Upper lobe of right lung (tissue), 1 donor: ENCODE measurements at regions not wholly inside any gene's neighbourhood (a gene's known extent, or its start where the extent isn't known, plus 50 kb on each side); places are given as distances from the start of the nearest gene placed in this dataset.

Source experiments
- ATAC-seq: fragments of 200-7000 bp; cut with Tn5 transposase; one replicate; pipeline ENCODE4 v1.9.1; 2020; ENCODE audit warnings: mild to moderate bottlenecking, moderate library complexity
- DNase-seq: peaks from one replicate; pipeline ENCODE4 v3.0.0-alpha.2; 2020
- H3K27ac ChIP-seq: fragments of 200-600 bp; one replicate; pipeline ENCODE4 v1.8.0; 2022
- H3K27me3 ChIP-seq: fragments of 200-600 bp; one replicate; pipeline ENCODE4 v1.8.0; 2022; ENCODE audit warnings: mild to moderate bottlenecking
- H3K36me3 ChIP-seq: fragments of 200-600 bp; one replicate; pipeline ENCODE4 v1.8.0; 2022
- H3K4me1 ChIP-seq: fragments of 200-600 bp; one replicate; pipeline ENCODE4 v1.8.0; 2022
- H3K4me3 ChIP-seq: fragments of 200-600 bp; one replicate; pipeline ENCODE4 v1.8.0; 2022; ENCODE audit warnings: mild to moderate bottlenecking
- H3K9me3 ChIP-seq: fragments of 200-600 bp; one replicate; pipeline ENCODE4 v1.8.0; 2022
- intact Hi-C: fragments of 100-400 bp; cut with DNase I; formaldehyde crosslinking; loops from one replicate; pipeline ENCODE4 v1.11.0; 2022
- TF ChIP-seq, protein P1 (sequence below): fragments of 200-600 bp; IDR thresholded peaks from one replicate; pipeline ENCODE4 v1.8.0; 2022; ENCODE audit warnings: antibody characterized with exemption
- donor health status: DM: no; HTN: yes; CAD: no; lungs with severe emphysema.

DNA sequence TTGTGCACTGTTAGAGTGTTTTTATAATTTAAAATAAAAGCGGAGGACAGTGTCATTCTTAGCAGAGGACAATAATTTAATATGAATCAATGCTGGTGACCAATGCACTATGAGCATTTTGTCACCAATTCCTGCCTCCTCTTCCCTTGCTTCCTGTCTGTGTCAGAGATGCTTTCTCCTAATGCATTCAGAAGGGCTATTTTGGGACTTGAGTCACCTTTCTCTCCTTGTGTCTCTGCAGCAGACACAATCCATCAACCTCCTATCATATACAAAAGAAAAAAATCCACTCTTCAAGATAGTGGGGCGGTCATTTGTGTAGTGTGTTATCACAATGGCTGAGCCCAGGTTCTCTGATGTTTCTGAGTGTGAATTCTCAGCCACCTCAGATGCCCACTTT, 191.9 kb upstream of the VEPH1 start:
- no peaks in the 10 kb centered on the region for H3K27me3 ChIP-seq
- intact Hi-C loops = no loop called here
- DNase-seq = no peak
- no peak overlapping the region for H3K27ac ChIP-seq
- TF ChIP-seq, protein P1, sequence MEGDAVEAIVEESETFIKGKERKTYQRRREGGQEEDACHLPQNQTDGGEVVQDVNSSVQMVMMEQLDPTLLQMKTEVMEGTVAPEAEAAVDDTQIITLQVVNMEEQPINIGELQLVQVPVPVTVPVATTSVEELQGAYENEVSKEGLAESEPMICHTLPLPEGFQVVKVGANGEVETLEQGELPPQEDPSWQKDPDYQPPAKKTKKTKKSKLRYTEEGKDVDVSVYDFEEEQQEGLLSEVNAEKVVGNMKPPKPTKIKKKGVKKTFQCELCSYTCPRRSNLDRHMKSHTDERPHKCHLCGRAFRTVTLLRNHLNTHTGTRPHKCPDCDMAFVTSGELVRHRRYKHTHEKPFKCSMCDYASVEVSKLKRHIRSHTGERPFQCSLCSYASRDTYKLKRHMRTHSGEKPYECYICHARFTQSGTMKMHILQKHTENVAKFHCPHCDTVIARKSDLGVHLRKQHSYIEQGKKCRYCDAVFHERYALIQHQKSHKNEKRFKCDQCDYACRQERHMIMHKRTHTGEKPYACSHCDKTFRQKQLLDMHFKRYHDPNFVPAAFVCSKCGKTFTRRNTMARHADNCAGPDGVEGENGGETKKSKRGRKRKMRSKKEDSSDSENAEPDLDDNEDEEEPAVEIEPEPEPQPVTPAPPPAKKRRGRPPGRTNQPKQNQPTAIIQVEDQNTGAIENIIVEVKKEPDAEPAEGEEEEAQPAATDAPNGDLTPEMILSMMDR = no peak
- ATAC-seq = no peak
- no peaks in the 10 kb centered on the region for H3K9me3 ChIP-seq
- no peak overlapping the region for H3K4me3 ChIP-seq
- H3K36me3 ChIP-seq = no peaks in the 10 kb centered on the region
- H3K4me1 ChIP-seq = no peaks in the 10 kb centered on the region

DNA sequence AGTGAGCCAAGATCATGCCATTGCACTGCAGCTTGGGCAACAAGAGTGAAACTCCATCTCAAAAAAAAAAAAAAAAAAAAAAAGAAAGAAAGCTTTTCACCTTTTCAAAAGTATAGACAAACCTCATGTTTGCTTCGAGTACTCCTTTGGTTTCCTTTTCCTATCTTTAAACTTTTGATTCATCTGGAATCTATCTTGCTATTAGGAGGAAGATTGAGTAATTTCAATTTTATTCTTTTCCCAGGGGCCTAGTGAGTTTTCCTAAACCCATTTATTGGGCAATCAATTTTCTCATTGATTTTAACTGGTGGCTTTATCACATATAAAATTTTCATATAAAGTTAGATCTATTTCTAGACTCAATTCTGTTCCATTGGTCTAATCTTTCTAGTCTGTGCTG, 190.5 kb upstream of the VEPH1 start:
- Histone ChIP-seq H3K36me3 (no peaks in the 10 kb centered on the region), H3K4me3 (no peak overlapping the region), H3K4me1 (no peaks in the 10 kb centered on the region), H3K27ac (no peak overlapping the region), H3K9me3 (no peaks in the 10 kb centered on the region), H3K27me3 (no peaks in the 10 kb centered on the region)
- DNase-seq = no peak
- TF ChIP-seq, protein P1 = no peak
- intact Hi-C loops = no loop called here
- no peak for ATAC-seq

DNA sequence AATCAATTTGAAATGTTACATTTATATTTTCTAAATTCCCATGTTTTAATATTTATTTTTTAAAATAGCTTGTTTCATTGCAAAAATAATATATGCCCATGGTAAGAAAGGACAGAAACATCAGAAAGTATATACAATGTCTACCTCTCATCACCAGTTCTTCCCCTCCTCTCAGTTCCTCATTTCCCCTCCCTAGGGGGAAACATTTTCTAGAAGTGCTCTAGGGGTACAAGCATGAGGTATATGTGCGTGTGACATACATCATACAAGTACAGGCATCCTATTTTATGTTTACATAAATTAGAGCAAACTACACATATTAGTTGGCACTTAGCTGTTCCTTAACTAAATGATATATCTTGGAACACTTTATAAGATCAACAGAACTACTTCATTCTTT, 189.3 kb upstream of the VEPH1 start:
- Histone ChIP-seq H3K4me3 (no peak overlapping the region), H3K27me3 (no peaks in the 10 kb centered on the region), H3K9me3 (no peaks in the 10 kb centered on the region), H3K4me1 (no peaks in the 10 kb centered on the region), H3K36me3 (no peaks in the 10 kb centered on the region), H3K27ac (no peak overlapping the region)
- ATAC-seq = no peak
- TF ChIP-seq, protein P1 = no peak
- no peak for DNase-seq
- intact Hi-C loops = no loop called here

DNA sequence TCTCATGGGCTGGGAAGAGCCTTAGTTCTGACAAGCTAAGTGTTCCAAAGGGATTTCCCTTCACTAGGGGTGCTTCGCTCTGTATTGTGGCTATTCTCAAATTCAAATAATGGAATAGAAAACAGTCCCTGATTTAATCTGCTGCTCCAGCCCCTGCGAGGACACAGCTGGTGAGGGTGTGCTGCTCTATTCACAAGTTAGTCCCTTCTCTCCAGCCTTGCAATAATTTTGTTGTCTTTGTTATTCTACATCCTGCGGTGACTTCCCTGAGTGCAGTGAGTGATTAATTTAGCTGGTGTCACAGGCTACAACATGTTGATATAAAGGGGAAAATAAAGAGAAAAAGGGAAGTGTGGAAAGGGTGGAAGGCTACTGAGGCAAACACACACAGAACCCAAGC, 180.5 kb upstream of the VEPH1 start:
- TF ChIP-seq, protein P1 = no peak
- DNase-seq (no peak), ATAC-seq (no peak)
- no peaks in the 10 kb centered on the region for H3K27me3 ChIP-seq
- H3K4me1 ChIP-seq = no peaks in the 10 kb centered on the region
- no peak overlapping the region for H3K4me3 ChIP-seq
- no peaks in the 10 kb centered on the region for H3K9me3 ChIP-seq
- intact Hi-C loops = no loop called here
- no peaks in the 10 kb centered on the region for H3K36me3 ChIP-seq
- H3K27ac ChIP-seq = no peak overlapping the region

DNA sequence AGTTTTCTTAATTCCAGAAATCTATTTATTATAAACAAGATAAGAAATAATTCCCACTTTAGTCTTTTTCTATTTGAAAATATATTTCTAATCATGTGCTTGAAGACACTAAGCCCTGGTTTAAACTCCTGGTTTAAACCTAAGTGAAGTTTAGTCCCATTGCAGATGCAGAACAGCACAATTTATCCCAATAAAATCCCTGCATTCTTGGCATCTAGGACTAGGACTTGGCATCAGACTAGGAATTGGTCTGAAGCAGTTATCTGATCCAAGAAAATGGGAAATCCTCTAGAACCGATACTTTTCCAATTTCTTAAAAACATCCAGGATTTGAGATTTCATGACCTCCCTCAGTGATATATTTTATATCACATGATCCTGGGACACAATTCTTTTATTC, 168.8 kb upstream of the VEPH1 start:
- no peaks in the 10 kb centered on the region for H3K27me3 ChIP-seq
- H3K9me3 ChIP-seq = no peaks in the 10 kb centered on the region
- no peak overlapping the region for H3K4me3 ChIP-seq
- H3K4me1 ChIP-seq = no peaks in the 10 kb centered on the region
- ATAC-seq (no peak), DNase-seq (no peak)
- TF ChIP-seq, protein P1 = no peak
- intact Hi-C loops = no loop called here
- no peaks in the 10 kb centered on the region for H3K36me3 ChIP-seq
- no peak overlapping the region for H3K27ac ChIP-seq

DNA sequence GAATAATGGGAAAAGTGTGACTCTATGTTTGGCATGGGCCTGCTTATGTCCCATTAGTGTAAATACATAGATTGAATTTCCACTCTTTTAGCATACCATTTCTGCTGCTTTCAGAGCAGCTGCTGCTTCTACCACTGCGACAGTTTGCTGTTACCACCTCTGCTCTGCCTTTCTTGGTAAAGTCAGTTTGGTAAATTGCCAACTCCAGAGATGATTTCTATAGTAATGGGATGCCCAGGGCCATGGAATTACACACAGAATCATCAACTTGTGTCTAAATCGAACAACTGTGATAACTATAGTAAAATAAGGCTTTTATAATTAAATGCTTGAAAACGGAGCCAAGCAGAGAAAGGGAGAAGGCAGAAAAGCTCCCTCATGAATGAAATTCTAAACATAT, 168.4 kb upstream of the VEPH1 start:
- Histone ChIP-seq H3K9me3 (no peaks in the 10 kb centered on the region), H3K27me3 (no peaks in the 10 kb centered on the region), H3K36me3 (no peaks in the 10 kb centered on the region), H3K27ac (no peak overlapping the region), H3K4me3 (no peak overlapping the region), H3K4me1 (no peaks in the 10 kb centered on the region)
- TF ChIP-seq, protein P1 = no peak
- intact Hi-C loops = no loop called here
- DNase-seq (no peak), ATAC-seq (no peak)
